GM23248 (cell line): ENCODE measurements at regions not wholly inside any gene's neighbourhood (a gene's known extent, or its start where the extent isn't known, plus 50 kb on each side); places are given as distances from the start of the nearest gene placed in this dataset.

Experiments
- EZH2 ChIP-seq: fragments of 200-600 bp; sonication (generic); IDR thresholded peaks from 2 replicates; pipeline ENCODE4 v1.6.1; 2018; ENCODE audit warnings: antibody characterized with exemption, mild to moderate bottlenecking; ENCODE audit not compliant: insufficient read depth, poor library complexity, severe bottlenecking
- EZH2phosphoT487 ChIP-seq: fragments of 200-600 bp; sonication (generic); IDR thresholded peaks from 2 replicates; pipeline ENCODE4 v1.6.1; 2018; ENCODE audit warnings: antibody characterized with exemption, moderate library complexity, mild to moderate bottlenecking, low read depth; ENCODE audit not compliant: insufficient read depth

- no peak for TF ChIP-seq EZH2phosphoT487
- TF ChIP-seq EZH2 = no peak
These were observed 318.6 kb downstream of the PMP22 start for GRCh38 chr17:14946481-14946880.
